IPS-NIHi7 (cell line): ENCODE measurements at regions not wholly inside any gene's neighbourhood (a gene's known extent, or its start where the extent isn't known, plus 50 kb on each side); places are given as distances from the start of the nearest gene placed in this dataset.
"Not testable (repeated sequence)": the region's sequence is repeated elsewhere in the genome, so short reads cannot be mapped to it uniquely, and the experiment has no call there.

ENCODE experiments used
- DNase-seq: peaks from one replicate; pipeline ENCODE4 v3.0.0; 2012; ENCODE audit warnings: mixed read lengths; ENCODE audit errors: extremely low spot score

DNA sequence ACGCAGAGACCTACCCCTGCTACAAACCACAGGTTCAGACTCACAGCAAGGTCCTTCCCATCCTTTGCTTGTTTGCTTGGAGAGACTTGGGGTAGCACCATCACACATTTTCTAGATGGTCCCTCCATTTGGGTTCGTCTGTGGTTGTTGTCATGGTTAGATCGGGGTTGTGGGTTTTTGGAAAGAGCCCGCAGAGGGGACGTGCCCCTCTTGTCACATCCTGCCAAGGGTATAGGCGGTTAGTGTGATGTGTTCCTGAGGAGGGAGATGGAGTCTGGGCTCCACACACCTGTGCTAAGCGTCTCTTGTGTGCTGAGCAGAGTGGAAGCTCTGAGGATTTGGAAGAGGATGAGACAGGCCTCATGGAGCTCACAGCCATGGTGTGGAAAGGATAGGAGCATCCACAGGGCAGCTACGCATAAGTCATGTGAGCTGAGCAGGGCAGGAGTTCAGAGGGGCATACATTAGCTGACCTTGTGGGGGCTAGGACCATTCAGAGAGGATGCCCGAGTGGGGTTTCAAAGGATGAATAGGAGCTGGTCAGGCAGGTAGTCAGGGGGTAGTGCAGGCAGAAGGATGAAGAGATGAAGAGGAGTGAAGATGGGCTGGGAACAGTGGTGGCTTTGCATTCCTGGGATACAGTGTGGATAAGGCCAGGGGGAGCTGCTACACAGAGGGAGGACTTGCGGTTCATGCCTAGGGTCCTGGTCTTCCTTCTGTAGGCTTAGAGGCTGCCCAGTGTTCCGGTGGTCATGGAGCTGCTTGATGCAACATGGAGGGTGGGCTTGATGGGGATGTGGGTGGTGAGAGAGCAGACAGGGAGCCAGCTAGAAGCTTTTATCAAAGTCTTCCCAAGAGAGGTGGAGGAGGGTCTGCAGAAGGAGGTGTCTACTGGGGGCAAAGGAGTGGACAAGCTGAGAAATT lies 62.9 kb downstream of the ACKR3 start:
- DNase-seq, result no peak

DNA sequence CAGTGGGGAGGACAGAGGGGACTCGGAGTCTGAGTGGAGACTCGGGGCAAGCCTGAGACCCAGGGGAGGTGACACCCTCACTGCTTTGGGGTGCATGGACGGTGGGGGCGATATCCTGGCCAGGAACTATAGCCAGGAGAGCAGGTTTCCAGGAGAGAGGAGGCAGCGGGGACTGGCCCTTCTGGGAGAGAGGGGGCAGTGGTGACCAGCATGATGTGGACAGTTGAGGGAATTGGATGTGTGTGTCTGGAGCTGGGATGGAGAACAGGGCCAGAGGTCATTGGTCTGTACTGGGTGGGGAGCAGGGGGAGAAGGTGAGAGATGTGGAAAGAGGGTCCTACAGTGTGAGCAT lies 63.6 kb downstream of the ACKR3 start:
- DNase-seq, result no peak

DNA sequence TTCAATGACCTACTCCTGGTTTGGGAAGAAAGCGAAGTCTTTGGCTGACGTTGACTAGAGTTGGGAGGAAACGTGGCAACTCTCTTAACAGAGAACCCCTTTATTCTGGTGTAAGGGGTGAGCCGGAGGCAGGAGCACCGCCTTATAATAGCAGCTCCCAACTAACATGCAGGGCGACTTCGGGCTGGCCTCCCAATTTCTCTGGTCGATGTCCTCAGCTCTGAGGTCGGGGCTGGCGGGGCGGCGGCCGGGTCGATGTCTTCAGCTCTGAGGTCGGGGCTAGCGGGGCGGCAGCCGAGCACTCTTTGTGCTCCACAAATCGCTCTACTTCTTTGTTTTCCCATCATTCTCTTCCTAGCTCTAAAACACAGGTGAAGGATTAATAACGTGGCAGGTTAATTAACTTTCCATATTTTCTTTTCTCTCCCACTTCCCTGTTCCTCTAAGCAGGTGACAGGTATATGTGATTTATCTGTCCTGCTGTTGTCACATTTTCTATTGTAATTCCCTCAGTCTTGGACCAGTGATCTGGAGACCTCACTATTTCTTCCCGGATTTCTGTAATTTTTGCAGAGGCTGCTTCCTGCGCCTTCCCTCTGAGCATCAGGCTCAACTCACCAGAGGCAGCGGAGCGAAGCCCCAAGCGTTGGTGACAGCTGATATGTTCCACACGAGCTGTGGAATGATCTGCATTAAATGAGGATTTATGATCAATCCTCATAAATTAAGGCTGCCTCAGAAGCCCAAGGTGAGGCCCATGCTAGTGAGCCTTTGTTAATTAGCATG lies 64.3 kb downstream of the ACKR3 start:
- no peak for DNase-seq

DNA sequence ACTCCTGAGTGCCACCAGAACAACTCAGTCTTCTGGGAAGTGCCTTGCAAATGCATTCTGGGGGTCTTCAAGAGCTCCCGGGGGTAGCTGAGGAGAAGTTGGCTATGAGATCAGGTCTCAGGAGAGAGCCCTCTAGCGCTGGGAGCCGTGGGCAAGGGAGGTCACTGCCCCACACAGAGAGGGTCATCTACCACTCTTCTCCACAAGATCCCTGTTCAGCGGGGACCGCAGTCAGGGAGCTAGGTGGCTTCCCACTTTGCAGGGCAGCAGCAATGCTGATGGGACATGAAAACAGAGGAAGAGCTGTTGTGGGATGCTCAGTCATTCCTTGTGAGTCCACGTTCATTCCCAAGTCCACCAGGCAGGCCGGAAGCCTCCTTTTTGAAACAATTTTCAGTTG lies 66.6 kb downstream of the ACKR3 start:
- DNase-seq, result no peak

DNA sequence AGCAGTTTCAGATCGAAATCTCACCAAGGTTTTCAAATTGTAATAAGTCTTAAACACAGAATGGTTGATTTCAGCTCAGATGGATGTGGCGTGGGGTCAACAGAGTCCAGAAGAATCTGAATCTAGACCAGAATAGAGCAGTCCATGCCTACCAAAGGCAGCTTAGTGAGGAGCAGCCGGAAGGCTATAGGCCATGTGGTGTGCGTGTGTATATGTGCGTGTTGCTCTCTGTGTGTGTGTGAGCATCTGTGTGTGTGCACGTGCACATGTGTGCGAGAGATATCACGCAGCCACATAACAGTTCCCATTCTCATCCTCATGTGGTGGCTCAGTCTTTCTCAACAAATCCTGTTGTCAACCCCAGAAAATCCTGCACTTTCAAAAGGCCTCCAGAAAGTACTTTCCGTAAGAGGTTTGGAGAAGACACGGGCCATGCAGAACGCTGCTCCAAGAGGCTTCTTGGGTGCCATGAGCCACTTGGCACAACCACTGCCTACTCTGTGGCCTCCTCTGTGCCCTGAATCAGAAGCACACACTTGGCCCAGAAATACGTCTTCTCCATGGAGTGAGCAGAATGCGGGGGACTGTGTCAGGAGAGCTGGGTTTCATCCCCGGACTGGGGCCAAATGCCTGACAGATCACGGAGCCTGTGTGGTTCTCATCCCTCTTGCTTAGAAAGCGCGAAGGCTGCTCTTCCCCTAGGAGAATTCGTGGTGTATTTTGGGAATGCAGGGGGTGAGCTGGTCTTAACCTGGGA lies 67.3 kb downstream of the ACKR3 start:
- no peak for DNase-seq

DNA sequence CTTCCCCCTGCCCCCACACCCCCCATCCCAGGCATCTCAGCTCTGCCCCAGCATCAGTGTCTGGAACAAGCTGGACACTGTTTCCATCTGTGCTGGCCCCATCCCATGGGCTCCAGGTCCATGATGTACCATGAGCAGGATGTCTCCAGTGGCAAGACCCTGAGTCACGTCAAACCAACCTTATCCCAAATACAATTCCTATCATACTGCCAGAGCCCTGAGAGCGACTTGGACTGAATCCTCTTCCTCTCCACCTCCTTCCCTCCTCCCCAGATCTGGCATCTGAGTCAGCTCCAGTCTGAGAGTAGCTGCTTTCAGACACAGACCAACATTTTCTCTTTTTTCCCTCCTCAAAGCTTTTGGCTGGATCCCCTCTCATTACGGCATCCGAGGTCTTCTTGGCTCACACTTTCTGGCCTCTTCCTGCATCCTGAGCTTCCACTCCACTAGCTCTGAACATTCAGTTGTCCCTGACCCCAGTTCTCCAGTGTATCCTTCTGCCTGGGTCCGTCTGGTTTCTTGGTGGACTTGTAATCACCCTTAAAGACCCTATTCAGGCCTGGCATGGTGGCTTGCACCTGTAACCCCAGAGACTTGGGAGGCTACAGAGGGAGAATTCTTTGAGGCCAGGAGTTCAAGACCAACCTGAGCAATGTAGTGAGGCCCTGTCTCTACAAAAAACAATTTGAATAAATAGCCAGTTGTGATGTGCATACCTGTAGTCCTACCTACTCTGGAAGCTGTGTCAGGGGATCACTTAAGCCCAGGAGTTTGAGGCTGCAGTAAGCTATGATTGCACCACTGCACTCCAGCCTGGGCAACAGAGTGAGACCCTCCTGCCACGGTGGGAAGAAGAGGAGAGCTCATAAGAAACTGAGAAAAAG lies 68.3 kb downstream of the ACKR3 start:
- no peak for DNase-seq

DNA sequence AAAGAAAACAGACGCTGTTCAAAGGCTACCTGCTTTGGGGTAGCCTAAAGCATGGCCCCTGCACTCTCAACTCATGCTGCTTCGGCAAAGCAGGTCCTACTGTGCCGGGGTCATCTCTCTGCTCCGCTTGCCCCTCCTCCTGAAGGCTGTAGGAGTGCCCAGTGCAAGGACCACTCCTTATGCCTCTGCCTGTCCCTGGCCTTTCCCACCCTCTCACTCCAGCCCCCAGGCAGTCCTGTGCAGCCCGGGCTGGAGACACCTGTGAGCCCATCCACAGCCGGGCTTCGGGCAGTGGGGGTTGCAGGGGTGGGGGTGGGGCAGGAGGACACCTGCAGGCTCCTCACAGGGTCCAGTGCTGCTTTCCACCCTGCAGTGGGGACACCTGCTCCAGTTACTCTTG lies 69.1 kb downstream of the ACKR3 start:
- no peak for DNase-seq

DNA sequence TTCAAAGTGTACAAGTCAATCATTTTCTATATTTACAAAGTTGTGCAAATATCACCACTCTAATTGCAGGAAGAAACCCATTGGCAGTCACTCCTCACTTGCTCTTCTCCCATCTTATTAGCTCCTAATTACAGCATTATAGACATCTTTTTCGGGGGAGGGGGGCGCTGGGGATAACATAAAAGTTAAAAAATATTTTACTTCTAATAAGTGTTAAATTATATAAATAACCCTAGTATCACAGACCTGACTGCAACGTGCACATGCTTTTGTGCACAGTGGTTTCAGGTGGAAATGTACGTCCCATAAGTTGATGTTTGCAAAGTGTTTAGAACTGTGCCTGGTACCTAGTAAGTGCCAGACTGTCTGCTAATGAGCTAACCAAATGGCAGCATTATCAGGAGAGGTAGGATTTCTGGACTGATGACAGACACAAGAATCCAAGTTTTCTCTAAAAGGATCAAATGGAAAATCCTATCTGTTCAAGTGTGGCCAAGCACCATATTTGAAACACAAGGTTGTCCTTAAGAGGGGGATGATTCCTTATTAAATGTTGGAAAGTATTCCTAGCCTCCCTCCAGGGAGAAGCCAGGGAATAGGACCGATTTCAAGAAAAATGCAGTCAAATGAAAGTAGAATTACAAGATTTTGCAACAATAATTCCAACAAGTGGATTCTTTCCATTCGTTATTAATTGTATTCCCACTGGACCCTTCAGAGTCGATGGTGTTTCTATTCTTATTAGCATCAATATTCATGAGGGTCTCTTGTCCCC lies 70.0 kb downstream of the ACKR3 start:
- no peak for DNase-seq

DNA sequence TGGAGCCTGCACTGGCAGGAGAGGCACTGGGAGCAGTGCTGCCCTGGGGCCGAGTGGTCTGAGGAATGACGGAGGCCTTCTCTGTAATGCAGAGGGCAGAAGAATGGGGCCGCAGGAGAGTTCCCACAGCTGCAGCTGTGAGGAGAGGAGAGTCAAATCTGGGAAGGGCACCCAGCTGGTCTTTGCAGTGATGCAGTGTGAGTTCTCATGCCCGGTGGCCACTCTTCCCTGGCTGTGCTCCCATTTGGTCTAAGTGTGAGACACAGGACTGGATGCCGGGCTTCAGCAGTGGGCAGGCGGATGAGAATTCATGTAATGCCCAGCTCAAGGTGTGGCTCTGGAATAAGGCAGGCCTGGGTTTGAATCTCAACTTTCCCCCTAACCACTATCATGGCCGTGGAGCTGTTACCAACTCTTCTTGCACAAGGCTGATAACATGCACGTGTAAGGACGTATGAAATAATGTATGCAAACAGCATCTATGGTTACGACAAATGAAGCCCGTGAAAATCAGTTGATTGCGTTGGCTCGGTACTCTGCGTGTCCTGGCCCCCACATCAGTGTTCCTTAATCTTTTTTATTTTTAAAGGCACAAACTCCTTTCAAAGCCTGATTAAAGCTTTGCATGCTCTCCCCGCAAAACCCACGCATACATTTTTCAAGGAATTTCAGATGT lies 71.6 kb downstream of the ACKR3 start:
- no peak for DNase-seq

DNA sequence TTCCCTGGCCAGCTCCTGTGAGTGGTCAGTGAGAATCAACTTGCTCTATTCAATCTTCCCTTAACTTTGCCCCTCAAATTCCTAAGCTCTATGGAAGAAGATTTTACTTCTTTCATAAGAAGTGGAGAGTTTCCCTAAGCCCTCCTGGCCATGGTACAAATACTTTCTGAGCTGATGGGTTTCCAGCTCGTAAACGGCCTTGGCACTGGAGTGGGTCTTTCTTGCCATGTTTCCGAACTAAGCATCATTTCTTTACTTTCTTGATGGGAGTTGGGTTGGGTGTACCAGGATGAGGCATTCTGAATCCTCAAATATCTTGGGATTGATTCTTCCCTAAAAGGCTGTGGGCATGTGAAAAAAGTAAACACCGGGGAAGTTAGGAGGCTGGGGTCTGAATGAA lies 72.5 kb downstream of the ACKR3 start:
- DNase-seq, result no peak

DNA sequence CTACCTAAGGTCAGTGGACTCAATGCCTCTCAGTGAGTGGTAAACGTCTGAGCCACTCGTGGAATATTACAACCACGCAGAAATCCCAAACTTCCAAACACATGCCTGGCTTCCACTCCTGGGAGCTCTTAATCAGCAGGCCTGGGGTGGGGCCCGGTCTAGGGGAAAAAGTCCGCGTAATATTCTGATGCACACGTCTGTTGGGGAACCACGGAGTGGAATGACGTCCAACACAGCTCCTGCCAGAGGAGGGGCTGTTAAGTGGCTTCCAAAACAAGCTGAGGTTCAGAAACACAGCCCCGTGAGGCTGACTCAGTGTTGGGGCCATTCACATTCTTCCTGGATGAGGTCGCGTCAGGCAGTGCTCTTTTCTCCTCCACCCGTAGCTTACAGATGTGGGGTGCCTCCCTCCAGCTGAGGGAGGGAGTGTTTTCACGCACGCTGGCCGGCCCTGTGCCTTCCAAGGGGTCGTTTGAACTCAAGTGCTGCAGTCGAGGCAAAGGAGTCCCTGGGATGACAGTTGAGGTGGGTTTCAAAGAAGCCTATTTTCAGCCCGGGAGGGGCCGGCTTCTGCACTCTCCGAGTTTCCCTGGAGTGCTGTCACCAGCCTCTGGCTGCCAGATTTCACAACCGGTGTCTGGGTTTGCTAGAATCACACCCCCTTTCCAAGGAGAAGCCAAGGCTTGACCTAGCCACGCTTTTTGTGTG lies 73.1 kb downstream of the ACKR3 start:
- DNase-seq, result peak; percentile 74

DNA sequence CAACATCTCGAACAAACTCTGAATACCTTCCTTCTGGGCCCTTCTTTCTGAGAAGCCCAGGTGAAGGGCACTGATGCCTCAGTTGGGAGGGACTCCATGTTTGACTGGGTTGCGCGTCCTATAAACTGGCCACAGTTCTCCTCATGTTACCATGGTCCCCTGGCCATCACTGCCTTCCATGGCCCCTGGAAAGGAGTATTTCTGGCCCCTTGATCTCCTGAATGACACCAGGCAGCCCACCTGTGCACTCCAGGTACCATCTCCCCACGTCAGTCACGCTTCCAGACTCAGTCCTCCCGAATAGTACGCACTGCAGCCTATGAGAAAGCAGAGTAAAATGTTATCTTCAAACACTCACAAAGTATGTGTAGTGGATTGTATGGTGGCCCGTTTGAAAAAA lies 73.9 kb downstream of the ACKR3 start:
- DNase-seq, result no peak

DNA sequence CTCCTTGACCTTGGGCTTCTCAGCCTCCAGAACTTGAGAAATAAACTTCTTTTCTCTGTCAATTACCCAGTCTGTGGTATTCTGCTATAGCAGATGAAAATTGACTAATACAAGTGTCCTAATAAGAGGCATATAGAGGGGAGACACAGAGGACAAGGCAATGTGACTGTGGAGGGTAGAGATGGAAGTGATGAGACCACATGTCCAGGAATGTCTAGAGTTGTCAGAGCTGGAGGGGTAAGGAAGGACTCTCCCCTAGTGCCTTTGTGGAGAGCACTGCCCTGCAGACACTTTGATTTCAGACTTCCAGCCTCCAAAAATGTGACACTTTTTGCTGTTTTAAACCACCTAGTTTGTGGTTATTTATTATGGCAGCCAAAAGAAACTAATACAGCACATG lies 74.4 kb downstream of the ACKR3 start:
- no peak for DNase-seq

DNA sequence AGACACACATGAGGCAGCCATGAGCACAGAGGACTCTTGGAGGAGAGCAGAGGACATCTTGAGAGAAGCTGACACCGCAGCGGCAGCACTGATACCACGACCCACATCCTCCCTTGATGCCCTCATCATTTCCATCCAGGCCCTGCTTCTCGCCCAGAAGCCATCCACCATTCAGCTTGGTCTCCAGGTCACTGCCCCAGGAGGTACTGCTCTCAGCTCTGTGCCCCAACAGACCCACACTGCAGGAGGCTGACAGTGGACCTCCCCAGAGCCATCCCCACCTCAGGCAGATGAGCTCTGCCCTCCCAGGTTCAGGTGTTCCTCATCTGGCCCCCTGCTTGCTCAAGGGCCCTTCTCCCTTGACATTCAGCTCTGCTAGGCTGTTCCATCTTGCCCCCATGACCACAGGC lies 74.9 kb downstream of the ACKR3 start:
- DNase-seq, result no peak

DNA sequence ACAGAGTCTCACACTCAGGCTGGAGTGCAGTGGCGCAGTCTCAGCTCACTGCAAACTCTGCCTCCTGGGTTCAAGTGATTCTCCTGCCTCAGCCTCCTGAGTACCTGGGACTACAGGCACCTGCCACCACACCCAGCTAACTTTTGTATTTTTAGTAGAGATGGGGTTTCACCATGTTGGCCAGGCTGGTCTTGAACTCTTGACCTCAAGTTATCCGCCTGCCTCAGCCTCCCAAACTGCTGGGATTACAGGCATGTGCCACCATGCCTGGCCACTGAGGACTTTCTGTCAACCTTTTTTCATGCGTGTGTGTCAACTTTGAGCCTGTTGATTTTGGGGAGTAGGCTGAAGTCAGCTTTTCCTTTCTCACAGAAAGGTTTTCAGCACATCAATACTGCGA lies 75.5 kb downstream of the ACKR3 start:
- DNase-seq, result not testable (repeated sequence)

DNA sequence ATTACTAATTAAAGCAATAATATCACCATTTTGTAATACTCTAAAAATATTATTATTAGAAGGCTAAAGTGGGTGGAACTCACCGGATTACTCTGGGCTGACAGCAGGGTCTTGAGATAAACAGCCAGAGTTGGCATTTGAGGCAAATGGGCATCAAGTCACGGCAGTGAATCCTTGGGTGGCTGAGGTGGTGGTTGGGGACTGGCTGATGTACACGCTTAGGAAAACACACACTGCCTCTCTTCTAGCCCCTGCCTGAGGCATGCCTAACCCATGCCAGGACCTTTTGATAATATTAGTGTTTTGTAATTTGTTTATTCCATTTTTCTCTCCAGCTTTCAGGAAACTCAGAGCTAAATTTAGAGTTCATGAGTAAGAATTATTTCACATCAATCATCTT lies 76.8 kb downstream of the ACKR3 start:
- DNase-seq, result no peak

DNA sequence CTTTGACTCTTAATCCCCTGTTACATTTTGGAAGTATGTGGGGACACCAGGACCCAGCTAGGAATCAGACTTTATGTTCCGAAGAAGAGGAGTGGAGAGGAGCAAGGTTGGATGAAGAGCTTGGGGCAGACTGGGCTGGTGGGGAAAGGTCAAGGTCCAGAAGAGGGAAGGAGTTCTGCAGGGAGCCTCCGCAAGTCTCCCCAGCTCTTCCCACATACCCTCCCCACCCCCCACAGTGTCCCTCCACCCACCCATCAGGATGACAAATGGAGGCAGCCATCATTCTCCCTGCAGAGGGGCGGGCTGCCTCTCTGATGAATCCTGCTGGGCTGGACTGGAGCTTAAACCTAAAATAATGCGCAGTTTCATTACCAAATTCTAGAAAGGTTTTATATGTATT lies 77.2 kb downstream of the ACKR3 start:
- DNase-seq, result no peak

DNA sequence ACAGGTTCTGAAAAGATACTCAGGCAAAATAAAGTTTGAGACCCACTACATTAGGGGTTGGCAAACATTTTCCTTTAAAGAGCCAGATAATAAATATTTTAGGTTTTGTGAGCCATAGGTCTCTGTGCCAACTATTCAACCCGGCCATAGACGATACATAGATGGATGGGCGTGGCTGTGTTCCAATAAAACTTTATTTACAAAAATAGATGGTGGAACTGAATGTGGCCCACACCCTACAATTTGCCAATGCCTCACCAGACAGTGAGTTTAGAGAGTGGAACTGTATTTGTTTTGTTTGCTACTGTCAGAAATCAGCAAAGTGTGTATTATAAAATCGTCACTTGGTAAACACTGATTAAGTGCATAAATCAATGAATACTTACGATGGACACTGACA lies 78.0 kb downstream of the ACKR3 start:
- DNase-seq, result no peak

DNA sequence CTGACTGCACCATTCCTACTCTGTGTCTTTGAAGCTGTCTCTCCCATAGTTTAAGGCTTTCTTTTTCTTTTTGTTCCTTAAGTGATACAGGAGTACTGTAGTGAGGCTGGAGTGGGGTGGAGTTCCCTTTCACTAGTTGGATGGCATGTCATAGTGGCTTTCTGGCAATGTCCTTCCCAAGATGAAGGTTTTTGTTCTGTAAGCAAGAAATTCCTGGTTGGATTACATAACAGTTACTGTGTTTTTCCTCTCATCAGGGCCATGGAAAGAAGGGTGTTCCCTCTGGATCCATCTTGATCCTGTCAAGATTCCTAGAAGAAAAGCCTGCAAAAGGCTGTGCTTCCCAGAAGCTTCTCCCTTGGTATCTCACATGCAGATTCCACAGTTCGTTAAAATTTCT lies 84.2 kb downstream of the ACKR3 start:
- no peak for DNase-seq
